ENCODE measurements at regions not wholly inside any gene's neighbourhood (a gene's known extent, or its start where the extent isn't known, plus 50 kb on each side); places are given as distances from the start of the nearest gene placed in this dataset.

GRCh38 chr18:76213991-76214390 is 281.1 kb downstream of the ZNF516 start:
- TF ChIP-seq POLR2A (IDR thresholded peaks at IDR 0.05; ENCODE audit: low read length) (no peak), GATA1 (IDR thresholded peaks at IDR 0.05; ENCODE audit: low read depth, low read length) (no peak)
